ENCODE measurements at regions not wholly inside any gene's neighbourhood (a gene's known extent, or its start where the extent isn't known, plus 50 kb on each side); places are given as distances from the start of the nearest gene placed in this dataset.

DNA sequence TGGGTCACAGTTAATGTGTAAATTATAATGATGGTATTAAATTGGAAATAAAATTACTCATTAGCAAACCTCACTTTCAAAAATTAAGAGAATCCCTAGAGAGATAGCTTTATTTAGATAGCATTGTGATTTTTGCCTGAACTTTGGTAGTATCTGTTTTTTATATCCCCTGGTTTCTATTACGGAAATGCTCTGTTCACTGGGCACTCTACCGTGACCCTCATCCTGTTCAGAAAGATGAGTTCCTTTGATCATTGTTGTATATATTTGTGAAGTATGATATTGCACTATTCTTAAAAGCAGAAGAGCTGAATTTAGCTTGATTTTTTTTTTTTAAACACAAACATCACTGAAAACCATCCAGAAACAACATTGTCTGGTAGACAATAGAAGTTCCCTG is 1143.8 kb upstream of the MAP3K7 start:
- DNase-seq (ENCODE audit: low spot score) (no peak), ATAC-seq (ENCODE audit: low FRiP score) (no peak)
- TF ChIP-seq, protein P1, sequence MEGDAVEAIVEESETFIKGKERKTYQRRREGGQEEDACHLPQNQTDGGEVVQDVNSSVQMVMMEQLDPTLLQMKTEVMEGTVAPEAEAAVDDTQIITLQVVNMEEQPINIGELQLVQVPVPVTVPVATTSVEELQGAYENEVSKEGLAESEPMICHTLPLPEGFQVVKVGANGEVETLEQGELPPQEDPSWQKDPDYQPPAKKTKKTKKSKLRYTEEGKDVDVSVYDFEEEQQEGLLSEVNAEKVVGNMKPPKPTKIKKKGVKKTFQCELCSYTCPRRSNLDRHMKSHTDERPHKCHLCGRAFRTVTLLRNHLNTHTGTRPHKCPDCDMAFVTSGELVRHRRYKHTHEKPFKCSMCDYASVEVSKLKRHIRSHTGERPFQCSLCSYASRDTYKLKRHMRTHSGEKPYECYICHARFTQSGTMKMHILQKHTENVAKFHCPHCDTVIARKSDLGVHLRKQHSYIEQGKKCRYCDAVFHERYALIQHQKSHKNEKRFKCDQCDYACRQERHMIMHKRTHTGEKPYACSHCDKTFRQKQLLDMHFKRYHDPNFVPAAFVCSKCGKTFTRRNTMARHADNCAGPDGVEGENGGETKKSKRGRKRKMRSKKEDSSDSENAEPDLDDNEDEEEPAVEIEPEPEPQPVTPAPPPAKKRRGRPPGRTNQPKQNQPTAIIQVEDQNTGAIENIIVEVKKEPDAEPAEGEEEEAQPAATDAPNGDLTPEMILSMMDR (IDR thresholded peaks at IDR 0.05) = no peak

GRCh38 chr6:91720324-91720723 is 1133.5 kb upstream of the MAP3K7 start:
- TF ChIP-seq, protein P1 (IDR thresholded peaks at IDR 0.05) = no peak
- ATAC-seq (ENCODE audit: low FRiP score) = no peak
- DNase-seq (ENCODE audit: low spot score) = no peak

DNA sequence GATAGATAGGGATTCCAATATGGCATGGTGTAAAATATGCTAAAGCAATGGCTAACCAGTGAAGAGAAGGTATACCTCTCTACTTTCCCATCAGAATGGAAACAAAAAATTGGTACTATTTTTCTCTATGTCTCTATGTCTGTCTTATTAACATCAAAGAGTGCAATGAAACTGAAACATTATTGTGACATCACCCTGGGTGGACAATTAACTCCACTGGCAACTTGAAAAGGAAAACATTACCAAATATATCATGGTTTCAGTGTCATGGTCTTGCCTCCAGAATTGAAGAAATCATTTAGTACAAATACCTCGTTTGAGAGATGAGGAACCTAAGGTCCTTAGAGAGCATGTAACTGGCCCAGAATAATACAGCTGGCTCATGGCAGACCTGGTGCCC is 1132.5 kb upstream of the MAP3K7 start:
- TF ChIP-seq, protein P1 (IDR thresholded peaks at IDR 0.05) = no peak
- ATAC-seq (ENCODE audit: low FRiP score) (no peak), DNase-seq (ENCODE audit: low spot score) (no peak)

- DNase-seq (ENCODE audit: low spot score) = no peak
- TF ChIP-seq, protein P1 (IDR thresholded peaks at IDR 0.05) = no peak
- no peak for ATAC-seq (ENCODE audit: low FRiP score)
Observed at GRCh38 chr6:91718198-91718597, 1131.3 kb upstream of the MAP3K7 start.

DNA sequence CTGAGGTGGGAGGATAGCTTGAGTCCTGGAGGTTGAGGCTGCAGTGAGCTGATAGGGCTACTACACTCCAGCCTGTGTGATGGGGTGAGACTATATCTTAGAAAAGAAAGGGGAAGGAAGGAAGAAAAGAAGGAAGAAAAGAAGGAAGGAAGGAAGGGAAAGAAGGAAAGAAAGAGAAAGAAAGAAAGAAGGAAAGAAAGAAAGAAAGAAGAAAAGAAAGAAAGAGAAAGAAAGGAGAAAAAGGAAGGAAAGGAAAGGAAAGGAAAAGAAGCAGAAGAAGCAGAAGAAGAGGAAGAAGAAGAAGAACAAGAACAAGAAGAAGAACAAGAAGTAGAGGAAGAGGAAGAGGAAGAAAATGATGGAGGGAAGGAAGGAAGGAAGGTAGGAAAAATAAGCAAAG is 1130.2 kb upstream of the MAP3K7 start:
- ATAC-seq (ENCODE audit: low FRiP score) = no peak
- TF ChIP-seq, protein P1 (IDR thresholded peaks at IDR 0.05) = no peak
- DNase-seq (ENCODE audit: low spot score) = no peak

GRCh38 chr6:91716361-91716760 is 1129.5 kb upstream of the MAP3K7 start:
- TF ChIP-seq, protein P1 (IDR thresholded peaks at IDR 0.05) = no peak
- ATAC-seq (ENCODE audit: low FRiP score) (no peak), DNase-seq (ENCODE audit: low spot score) (no peak)

DNA sequence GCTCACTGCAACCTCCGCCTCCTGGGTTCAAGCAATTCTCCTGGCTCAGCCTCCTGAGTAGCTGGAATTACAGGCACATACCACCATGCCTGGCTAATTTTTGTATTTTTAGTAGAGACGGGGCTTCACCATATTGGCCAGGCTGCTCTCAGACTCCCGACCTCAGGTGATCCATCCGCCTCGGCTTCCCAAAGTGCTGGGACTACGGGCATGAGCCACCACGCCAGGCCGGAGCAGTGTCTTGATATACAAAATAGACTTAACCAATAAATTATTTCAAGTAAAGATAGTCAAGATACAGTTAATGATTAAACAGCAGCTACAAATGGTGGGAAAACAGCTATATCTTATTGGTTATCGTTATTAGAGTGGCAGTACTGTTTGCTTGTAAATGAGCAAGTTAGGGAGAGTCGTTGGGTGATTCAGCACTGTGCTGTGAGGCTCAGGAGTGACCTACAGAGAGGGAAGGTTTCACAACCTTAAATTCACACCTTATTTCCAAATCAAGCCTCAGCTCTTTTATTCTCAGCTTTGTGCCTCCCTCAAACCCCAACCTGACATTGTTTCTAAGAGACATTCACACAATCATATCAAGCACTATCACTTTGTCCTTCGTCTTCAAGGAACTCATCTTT is 1128.4 kb upstream of the MAP3K7 start:
- DNase-seq (ENCODE audit: low spot score) = no peak
- ATAC-seq (ENCODE audit: low FRiP score) = no peak
- TF ChIP-seq, protein P1 (IDR thresholded peaks at IDR 0.05) = no peak
